Dermis blood vessel endothelial cell (primary cell): ENCODE measurements at regions not wholly inside any gene's neighbourhood (a gene's known extent, or its start where the extent isn't known, plus 50 kb on each side); places are given as distances from the start of the nearest gene placed in this dataset.
"Not testable (repeated sequence)": the region's sequence is repeated elsewhere in the genome, so short reads cannot be mapped to it uniquely, and the experiment has no call there.

Experiments
- DNase-seq: peaks from one replicate; pipeline ENCODE4 v3.0.0; 2010

DNA sequence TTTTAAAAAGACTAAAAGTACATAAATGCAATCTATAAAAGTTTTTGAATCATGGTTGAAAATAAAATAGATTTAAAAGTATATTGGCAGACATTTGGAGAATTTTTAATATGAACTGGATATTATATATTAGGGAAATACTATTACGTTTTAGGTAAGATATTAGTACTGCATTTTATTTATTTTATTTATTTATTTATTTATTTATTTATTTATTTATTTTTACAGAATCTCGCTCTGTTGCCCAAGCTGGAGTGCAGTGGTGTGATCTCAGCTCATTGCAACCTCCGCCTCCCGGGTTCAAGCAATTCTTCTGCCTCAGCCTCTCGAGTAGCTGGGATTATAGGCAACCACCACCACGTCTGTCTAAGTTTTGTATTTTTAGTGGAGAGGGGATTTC, 890.1 kb upstream of the MANEA start:
- DNase-seq, result not testable (repeated sequence)

DNA sequence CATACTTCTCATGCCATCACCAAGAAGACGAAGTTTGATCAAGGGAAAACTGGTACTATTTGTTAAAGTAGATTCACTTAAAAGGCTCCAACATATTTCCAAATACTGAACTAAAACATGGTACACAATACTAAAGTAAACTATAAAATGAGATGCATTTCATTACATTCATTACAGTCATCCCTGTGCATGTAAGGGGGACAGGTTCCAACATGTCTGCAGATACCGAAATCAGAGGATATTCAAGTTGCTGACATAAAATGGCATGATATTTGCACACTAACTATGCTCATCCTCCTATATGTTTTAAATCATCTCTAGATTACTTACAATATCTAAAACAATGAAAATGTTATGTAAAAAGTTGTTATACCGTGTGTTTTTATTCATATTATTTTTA, 893.9 kb upstream of the MANEA start:
- DNase-seq, result no peak

DNA sequence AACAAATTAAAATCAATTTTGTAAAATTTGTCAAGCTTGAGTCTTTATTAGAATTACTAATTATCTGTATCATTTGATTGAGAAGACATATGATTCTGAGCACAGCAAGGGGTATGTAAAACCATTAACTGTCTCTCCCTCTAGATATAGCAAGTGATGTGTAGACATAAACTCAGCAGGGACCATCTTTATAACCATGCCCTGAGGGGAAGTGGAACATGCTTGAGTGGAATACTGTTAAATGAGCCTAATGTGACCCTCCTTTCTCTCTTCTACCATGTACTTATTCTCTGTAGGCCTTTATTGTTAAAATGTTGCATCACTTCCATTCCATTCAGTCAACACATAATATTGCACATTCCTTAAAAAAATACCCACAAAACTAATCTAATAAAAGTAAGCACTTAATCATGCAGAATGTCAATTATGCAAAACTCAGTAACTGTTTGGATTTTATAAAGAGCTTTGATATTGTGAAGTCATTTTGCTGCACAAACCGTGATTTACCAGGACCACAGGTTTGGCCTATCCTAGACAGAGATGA, 896.6 kb upstream of the MANEA start:
- no peak for DNase-seq

DNA sequence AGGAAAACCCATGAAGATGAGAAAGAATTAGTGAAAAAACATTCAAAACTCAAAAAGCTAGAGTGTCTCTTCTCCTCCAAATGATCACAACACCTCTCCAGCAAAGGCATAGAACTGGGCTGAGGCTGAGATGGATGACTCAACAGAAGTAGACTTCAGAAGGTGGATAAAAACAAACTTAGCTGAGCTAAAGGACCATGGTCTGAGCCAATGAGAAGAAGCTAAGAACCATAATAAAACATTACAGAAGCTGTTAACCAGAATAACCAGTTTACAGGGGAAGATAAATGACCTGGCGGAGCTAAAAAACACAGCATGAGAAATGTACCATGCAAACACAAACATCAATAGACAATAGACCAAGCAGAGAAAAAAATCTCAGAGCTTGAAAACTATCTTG, 904.1 kb upstream of the MANEA start:
- DNase-seq, result no peak

DNA sequence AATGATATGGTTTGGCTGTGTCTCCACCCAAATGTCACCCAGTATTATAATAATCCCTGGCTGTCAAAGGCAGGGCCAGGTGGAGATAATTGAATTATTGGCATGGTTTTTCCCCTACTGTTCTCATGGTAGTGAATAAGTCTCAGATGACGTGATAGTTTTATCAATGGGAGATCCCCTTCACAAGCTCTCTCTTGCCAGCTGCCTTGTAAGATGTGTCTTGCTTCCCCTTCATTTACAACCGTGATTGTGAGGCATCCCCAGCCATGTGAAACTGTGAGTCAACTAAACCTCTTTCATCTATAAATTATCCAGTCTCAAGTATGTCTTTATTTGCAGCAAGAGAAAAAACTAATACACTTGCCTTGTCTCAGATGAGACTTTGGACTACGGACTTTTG, 907.3 kb upstream of the MANEA start:
- DNase-seq, result no peak

DNA sequence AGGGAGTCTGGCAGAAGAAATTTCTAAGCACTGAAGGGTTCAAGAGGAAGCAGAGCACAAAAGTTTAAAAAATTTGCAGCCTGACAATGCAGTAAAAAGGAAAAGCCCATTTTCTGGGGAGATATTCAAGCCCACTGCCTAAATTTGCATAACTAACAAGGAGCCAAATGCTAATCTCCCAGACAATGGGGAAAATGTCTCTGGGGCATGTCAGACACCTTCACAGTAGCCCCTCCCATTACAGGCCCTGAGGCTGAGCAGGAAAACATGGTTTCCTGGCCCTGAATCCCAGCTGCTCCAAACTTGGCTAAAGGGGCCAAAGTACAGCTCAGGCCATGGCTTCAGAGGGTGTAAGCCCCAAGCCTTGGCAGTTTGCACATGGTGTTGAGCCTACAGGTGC, 908.5 kb upstream of the MANEA start:
- no peak for DNase-seq

DNA sequence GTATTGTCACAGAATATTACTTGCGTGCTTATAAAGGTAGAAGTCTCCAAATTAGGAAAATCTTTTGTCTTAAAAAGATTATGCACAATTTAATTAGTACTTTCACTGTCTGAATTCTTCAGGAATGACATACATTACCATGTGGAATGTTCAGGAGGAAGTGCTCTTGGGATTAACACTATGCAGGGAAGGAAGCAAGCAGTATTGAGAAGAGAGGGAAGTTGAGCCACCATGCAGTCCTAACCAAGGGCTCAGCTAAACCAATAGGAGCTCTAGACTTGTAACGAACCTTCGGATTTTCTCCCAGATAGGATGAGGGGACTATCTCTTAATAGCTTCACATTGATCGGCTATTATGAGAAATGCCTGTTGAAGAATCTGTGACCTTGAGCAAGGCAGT, 918.4 kb upstream of the MANEA start:
- no peak for DNase-seq

DNA sequence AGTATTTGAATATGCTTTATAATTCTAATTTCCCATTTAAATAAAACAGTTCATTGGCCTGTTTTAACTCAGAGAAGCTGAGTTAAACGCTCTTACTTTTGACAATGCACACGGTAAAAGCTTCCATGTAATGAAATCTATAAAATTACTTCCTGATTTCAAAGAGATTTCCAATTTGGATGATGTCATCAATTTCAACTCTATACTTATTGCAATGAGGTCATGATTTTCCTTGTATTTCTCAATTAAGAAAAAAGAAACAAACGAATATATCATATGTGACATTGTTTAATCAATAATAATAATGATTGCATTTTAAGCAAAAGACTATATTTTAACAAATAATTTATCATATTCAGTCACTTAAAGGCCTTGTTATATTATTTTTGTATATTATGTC, 926.1 kb upstream of the MANEA start:
- no peak for DNase-seq

DNA sequence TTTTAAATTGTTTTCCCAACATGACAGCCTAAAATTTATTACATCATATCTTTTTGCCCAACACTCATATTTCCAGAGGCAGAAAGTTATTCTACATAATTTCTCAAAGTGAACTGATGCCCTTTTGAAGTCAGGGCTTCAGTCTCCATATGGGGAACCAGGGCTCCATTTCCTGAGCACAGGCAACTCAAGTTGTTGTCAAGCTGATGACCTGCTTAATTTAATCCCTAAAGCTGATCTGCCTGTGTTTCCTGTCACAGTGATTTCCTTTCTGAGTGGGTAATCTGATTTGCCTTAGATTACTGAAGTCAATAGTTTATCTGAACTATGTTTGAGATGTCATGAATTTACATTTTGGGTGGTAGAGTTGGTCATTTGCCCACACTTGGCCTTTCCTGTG, 932.1 kb upstream of the MANEA start:
- DNase-seq, result no peak

DNA sequence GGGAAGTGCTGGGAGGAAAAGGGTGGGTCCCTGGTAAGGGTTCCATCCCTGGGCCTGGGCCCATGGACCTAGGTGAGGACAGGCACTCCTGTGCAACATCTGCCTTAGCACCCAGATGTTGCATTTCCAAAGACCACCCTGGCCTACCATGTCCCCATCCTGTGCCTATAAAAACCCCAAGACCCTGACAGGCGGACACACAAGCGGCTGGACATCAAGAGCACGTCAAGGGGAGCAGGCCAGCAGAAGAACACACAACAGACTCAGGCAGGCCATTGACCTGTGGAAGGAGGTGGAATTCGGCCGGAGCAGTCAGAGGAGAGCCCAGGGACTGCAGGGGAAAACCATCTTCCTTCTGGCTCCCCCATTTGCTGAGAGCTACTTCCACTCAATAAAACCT, 937.8 kb upstream of the MANEA start:
- no peak for DNase-seq

DNA sequence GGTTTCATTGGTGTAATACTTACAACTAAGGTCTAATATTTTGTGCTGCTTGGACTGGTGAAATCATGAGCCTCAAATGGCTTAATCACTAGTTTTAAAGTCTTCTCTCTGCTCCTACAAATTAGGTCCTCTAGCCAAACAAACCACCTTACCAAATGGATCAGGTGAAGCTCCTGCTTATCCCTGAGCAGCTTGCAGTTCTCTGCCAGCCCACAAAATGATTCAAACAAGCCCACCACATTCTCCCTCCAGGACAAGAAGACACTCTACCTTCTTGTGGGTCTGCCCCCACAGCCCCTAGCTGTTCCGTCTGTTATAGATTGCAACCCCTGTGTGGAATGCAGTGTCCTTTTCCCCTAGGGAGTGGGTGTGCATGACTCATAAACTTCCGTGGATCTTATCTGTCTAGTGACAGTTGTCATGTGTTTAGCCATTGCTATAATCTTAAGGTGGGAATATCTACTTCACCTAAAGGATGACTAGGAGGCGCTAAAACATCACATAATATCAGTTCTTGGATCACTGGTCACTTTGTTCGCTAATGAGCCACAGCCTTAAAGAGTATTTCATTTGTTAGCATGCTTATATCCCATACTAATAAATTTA, 940.5 kb upstream of the MANEA start:
- DNase-seq, result no peak

DNA sequence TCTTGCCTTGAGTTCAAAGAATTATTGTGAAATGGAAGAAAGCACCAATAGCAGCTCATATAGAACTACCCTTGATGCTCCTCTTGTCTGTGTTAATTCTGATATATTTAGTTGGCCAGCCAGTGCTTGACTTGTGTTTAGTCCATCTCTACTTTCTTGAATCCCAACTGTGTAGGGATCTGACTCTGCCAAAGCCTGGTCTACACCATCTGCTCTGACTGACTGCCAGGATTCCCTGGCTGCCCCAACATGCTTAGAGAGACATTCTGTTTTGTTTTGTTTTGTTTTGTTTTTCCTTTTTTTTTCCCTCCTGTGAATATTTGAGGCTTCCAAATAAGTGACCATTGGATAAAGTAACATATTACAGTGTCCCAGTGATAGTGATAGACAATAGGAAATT, 953.7 kb upstream of the MANEA start:
- DNase-seq, result no peak

DNA sequence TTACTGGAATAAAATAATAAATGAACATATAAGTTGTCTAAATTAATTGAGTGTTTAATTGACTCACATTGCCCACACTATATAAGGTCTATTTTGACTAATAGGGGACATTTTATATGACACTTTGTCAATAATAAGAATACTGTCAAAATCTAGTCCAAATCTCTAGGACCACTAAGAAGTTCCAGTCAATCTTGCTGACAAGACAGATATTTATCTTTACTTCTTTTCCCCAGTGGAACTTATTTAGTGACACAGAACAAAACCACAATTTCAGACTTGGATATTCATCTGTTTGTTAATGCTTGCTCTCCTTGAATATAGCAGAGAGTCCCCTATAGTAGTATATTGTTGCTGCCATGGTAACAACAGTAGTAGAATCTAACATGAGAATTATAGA, 954.6 kb upstream of the MANEA start:
- DNase-seq, result no peak

DNA sequence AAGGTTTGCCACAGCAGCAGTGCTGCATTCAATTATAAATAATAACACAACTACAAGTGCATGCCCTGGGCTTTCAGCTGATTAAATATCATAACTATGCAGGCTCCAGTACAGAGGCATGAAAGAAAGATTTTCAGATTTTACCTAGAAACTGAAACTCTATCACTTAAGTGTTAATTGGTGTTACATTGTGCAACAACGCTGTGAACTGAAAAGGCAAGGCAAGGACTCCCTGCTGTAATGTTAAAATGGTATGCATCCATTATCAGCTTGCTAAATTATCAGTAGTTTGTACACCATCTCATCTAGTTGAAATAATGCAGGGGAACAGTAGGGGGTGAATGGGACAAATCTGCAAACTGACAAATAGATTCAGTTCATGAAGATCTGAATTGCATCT, 976.7 kb upstream of the MANEA start:
- DNase-seq, result no peak

DNA sequence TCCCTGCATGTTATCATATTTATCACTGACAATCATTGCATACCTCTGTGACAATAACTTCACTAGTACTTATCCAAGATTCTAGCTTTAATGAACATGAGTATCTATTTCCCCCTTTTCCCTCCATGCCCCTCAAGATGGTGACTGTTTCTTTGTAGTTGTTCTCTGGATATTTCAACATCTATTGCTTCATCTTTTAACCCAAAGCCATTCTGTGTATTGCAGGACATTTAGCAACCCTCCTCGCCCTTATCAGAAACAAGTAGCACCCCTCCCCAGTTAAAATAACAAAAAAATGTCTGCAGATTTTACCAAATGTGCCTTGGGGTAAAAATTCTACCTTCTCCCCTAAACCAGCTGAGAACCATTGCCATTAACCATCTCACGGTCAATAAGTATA, 979.8 kb upstream of the MANEA start:
- no peak for DNase-seq

DNA sequence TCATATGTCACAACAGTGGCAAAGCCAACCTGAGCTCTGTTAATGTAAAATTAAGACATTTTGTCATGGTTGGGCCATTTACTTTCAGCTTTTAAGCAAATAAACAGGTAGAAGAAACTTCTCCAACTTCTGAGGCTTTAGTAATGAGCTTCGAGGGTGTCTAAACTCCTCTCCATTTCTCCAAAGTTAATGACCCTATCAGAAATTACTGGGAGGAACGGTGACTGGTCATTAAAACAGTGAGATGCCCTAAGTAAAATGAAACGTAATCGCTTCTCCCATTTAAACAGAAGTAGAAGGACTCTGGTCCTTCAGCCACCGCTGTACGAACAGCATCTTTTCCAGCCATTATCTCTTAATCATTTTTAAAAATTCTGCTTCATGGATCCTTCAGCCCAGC, 986.9 kb upstream of the MANEA start:
- DNase-seq, result no peak

DNA sequence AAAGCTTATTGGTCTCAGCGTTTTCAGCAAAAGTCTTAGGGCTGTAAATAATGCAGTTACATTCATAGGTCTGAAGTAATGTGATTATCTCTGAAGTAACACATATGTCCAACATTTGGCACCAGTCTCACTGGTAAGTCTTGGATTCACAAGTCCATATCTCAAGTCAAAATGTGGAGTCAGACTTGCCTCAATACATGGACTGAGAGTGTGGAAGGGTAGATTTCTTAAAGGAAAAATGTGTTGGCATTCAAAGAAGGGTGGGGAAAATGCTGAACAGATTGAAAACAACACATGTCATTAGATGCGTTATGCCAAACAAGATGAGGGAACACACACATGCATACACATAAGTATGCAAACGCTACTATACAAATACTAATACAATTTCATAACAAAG, 989.0 kb upstream of the MANEA start:
- no peak for DNase-seq

DNA sequence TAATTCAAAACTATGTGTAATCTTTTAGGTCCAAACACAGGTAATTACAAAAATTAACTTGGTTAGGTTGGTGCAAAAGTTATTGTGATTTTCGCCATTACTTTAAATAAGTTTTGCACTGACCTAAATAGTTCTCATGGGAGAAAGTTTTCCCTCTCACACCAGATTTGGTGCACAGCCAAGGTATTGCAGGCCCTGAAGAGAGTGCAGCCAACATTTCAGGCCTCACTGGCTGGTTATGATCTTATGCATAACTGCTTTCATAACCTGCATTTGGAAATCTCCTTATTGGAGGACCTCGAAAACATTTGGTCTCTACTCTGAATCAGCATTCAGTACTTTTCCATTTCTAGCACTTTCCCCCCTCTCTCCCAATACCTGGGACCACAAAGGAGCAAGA, 993.1 kb upstream of the MANEA start:
- no peak for DNase-seq

DNA sequence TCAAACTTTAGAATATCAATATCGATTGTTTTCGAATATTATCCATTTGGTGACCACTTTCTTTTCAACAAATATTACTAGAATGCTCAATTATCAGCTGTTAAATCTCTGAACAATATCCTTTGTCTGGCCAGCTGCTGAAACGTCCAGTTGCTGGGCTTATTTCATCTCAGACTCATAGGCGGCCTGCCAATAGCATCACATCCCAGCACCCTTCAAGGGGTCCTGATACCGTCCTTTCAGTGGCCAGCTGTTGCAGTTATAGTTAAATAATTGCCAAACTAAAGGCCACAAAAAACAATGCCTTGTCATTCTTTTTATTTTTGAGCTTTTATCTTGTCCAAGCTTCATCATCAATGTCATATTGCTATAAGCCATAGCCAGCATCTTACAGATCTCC, 1006.8 kb upstream of the MANEA start:
- DNase-seq, result no peak

DNA sequence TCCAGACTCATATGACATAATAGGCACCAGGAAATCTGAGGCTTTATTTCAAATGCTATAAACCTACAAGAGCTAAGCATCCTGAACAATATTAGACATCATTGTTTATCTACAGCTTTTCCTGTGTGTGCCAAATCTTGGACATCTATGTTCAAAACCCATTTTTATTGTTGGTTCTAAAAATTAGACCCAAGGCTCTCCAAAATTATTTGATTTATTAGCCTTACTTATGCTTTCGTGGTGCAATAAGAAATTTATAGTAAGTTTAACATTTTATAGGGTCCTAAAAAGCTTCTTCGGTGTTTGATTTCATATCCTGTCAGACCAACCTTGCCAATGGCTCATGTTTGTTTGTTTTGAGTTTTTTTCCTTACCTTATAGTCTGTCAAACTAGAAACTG, 1014.5 kb upstream of the MANEA start:
- DNase-seq, result no peak

DNA sequence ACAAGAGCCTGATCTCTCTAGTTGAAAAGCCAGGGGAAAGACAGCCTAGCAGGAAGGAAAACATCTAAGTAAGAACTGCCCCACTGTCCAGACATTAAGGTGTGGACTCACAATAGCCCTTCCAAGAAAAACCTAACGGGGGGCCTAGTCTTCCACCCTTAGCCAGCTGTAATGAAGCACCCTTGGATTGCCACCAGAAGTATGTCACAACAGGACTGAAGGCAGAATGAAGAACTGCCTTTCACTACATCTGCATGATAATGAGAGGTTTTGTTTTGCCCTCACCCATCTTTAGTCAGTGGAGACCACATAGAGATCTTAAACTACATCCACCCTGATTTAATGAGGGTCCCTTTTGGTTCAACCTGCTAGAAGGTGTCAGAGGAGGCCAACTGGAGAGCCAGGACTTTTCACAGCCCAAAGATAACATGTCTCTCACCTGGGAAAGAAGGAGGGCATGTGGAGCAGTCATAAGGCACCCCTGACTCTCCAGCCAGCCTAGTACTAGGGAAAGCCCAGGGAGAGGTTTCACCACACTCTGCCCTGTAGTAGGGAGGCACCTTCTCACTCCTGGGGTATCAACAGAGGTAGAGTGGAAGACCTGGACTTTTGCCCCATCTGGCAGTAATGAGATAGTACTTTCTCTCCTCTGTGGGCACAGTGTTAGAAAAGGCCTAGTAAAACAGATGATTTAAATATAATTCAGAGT, 1017.4 kb upstream of the MANEA start:
- no peak for DNase-seq

DNA sequence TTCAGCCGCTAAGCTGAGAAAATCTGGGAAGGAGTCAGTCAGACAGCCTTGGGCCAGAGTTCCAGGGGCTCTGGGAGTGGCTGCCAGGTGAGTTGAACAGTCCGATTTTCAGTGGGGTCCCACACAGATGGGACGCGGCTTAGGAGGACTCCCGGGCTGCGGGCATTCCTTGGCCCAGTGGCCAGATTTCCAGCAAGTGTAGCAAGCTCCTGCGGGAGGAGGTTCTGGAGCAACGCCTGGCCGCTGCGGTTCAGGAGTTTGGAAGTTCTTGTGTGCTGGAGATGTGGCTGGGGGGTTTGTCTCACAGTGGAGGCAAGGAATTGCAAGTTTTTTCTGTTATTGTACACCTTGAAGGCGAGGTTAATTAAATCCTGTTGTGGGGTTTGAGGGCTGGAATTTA, 1020.1 kb upstream of the MANEA start:
- not testable (repeated sequence) for DNase-seq

DNA sequence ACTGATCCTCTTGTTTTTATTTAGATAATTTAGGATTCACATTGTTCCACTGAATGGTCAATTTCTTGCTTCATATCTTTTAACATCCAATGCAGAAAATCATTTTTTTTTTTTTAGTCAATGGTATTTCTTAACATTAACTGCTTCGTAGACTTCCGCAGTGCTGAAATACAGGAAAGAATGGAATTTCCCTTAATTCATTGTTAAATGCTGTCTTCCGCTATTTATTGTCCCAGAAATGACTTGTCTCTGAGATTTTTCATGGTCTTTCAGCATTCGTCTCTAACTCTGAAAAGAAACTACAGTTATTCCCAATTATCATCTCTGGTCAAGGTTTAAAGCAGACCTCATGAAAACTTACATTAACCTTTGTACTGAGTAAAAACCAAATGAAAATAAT, 1029.1 kb upstream of the MANEA start:
- DNase-seq, result peak; percentile 11

DNA sequence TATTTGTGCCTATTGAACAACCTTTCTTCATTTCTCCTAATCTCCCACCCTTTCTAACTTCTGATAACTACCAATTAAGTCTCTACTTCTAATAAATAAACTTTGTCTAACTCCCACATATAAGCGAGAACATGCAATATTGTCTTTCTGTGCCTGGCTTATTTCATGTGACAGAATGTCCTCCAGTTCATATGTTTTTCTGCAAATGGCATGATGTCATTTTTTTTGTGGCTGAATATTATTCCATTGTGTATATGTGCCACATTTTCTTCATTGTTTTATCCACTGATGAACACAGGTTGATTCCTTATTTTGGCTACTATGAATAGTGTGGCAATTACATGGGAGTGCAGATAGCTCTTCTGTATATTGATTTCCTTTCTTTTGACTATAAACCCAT, 1041.5 kb upstream of the MANEA start:
- no peak for DNase-seq
